ENCODE measurements at regions not wholly inside any gene's neighbourhood (a gene's known extent, or its start where the extent isn't known, plus 50 kb on each side); places are given as distances from the start of the nearest gene placed in this dataset.

- intact Hi-C loops (cut with DNase I) = no loop called here
- Histone ChIP-seq H3K9me3 (no peaks in the 10 kb centered on the region), H3K27ac (no peak overlapping the region), H3K4me1 (ENCODE audit: insufficient read depth) (peaks cover 16% of the 10 kb centered on the region), H3K4me3 (no peak overlapping the region), H3K36me3 (no peaks in the 10 kb centered on the region), H3K27me3 (no peaks in the 10 kb centered on the region)
- TF ChIP-seq CTCF (IDR thresholded peaks at IDR 0.05) (no peak), POLR2A (IDR thresholded peaks at IDR 0.05) (no peak), EP300 (IDR thresholded peaks at IDR 0.05) (no peak)
- WGBS, 3 donors = 77 to 97% (median 86%) methylated on average over 5 of the region's 5 CpGs
- DNase-seq = no peak
Measured at GRCh38 chr15:70190965-70191364, 93.2 kb upstream of the TLE3 start.

- no peak for TF ChIP-seq POLR2A (IDR thresholded peaks at IDR 0.05)
- TF ChIP-seq CTCF (IDR thresholded peaks at IDR 0.05) = no peak
- no peak for TF ChIP-seq EP300 (IDR thresholded peaks at IDR 0.05)
- WGBS, 3 donors = 94 to 98% (median 96%) methylated on average over 20 of the region's 20 CpGs
- intact Hi-C loops (cut with DNase I) = no loop called here
- no peaks in the 10 kb centered on the region for H3K36me3 ChIP-seq
- peaks cover 9% of the 10 kb centered on the region for H3K4me1 ChIP-seq (ENCODE audit: insufficient read depth)
- DNase-seq = no peak
- no peaks in the 10 kb centered on the region for H3K27me3 ChIP-seq
- no peaks in the 10 kb centered on the region for H3K9me3 ChIP-seq
- H3K4me3 ChIP-seq = no peak overlapping the region
- H3K27ac ChIP-seq = no peak overlapping the region
Measured at GRCh38 chr15:70189826-70190695, 92.3 kb upstream of the TLE3 start.

- Histone ChIP-seq H3K27ac (no peak overlapping the region), H3K36me3 (no peaks in the 10 kb centered on the region), H3K27me3 (no peaks in the 10 kb centered on the region), H3K4me1 (ENCODE audit: insufficient read depth) (peaks cover 3% of the 10 kb centered on the region), H3K9me3 (no peaks in the 10 kb centered on the region), H3K4me3 (no peak overlapping the region)
- intact Hi-C loops (cut with DNase I) = no loop called here
- WGBS, 3 donors = 96 to 98% (median 98%) methylated on average over 3 to 4 of the region's 4 CpGs
- no peak for DNase-seq
- no peak for TF ChIP-seq POLR2A (IDR thresholded peaks at IDR 0.05)
- TF ChIP-seq CTCF (IDR thresholded peaks at IDR 0.05) = no peak
- no peak for TF ChIP-seq EP300 (IDR thresholded peaks at IDR 0.05)
Measured at GRCh38 chr15:70188286-70188685, 90.6 kb upstream of the TLE3 start.

- 82 to 90% (median 89%) methylated on average over 9 of the region's 9 CpGs for WGBS, 3 donors
- Histone ChIP-seq H3K9me3 (no peaks in the 10 kb centered on the region), H3K36me3 (no peaks in the 10 kb centered on the region), H3K4me1 (ENCODE audit: insufficient read depth) (peaks cover 2% of the 10 kb centered on the region), H3K27ac (no peak overlapping the region), H3K4me3 (no peak overlapping the region), H3K27me3 (no peaks in the 10 kb centered on the region)
- intact Hi-C loops (cut with DNase I) = no loop called here
- no peak for TF ChIP-seq CTCF (IDR thresholded peaks at IDR 0.05)
- no peak for TF ChIP-seq EP300 (IDR thresholded peaks at IDR 0.05)
- TF ChIP-seq POLR2A (IDR thresholded peaks at IDR 0.05) = no peak
- DNase-seq = no peak
Measured at GRCh38 chr15:70187331-70187730, 89.6 kb upstream of the TLE3 start.
